HG02588 (cell line): ENCODE measurements at regions not wholly inside any gene's neighbourhood (a gene's known extent, or its start where the extent isn't known, plus 50 kb on each side); places are given as distances from the start of the nearest gene placed in this dataset.

Source experiments
- ATAC-seq: cut with Tn5 transposase; IDR thresholded peaks from one replicate; pipeline ENCODE4 v1.9.1; 2021; ENCODE audit warnings: mild to moderate bottlenecking, moderate library complexity; ENCODE audit not compliant: unreplicated experiment

DNA sequence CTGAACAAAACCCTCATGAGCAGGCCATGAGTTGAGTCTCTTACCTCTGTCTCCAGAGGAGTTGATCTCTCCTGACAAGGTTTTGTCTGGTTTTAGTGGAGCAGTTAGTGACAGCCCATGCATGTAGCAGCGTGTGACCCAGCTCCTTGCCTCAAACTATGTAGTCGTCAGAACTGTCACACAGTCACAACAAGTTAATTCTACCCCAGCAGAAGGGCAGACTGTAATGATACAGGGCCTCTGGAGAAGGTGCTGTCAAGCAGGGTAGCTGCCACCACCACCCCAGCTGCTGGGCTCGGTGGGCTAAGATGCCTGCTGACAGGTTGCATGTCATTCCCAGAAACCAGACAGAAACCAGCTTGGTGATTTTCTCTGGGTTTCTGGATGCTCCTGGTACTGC lies 194.5 kb downstream of the PSAT1 start:
- no peak for ATAC-seq

DNA sequence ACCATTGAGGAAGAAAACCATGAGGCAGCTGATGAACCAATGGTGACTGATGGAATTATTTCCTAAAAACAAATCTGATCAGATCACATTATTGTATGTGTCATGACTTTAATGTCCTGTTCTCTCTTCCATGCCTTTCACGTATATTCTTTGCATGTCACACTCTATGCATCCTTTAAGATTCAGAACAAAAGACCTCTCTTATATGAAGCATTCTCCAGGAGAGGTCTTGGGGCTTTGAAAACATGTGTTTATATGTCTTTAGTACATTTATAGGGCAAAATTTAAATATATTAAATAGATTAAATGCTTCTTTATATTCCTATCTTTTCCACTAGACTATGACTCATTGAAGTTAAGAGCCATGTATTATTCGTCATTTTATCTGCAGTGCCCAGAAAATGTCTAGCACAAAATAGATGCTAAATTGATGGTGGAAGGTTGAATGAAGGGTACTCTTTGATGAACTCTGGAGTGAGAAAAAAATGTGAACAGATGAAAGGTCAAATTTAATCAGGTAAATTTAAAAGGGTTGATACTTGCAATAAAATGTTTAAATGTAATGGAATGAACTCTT lies 196.3 kb downstream of the PSAT1 start:
- ATAC-seq = no peak

DNA sequence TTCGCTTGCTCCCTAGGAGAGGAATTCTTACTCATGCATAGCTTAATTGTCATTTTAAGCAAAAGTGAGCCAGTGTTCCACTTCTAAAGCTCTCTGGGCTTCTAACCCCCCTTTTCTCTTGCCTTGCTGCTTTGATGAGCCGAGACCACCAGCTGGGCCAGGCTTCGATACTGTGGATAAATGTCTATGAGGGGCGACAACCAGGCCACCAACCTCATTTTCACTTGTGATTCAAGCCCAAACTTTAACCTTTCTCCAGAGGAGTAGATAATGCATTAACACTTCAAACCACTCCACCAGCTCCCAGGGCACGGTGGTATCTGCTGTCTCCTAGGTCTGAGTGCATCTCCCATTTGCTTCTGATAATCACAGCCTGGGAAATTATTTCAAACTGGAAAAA lies 205.6 kb downstream of the PSAT1 start:
- no peak for ATAC-seq

DNA sequence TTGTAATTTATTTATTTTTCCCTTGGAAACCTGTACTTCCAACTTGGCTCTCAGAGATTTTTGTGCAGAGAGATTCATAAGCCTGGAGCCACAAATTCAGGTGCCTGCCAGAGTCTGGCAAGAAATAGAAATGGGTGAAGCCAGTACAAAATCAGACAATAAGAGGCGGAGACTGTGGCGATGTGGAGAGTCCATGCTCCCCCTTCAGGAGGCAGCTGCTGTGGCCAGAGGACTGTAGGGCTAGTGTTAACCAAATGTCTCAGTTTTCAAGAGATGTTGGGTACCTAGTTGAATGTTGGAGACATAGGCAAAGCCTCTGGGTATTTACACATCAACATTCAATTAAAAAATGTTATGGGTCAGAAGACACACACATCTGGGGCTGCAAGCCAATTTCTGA lies 208.6 kb downstream of the PSAT1 start:
- ATAC-seq = no peak

DNA sequence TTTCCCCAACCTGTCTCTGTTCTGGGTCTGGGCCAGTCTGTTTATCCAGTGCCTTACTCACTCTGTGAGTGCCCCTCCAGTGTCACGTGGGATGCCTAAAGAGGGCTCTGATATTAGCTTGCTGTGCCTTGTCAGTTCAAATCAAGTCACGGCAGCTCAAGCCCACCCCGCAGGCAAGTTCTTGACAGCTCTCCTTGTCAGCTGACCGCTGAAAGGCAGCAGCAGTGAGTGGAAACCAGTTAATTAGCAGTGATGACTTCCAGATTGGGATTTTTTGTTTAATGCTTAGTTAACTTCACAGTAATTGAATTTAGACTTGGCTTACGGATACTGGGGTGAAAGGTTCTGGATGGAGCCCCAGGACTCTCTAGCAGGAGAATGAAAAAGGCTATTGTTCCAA lies 210.1 kb downstream of the PSAT1 start:
- no peak for ATAC-seq

DNA sequence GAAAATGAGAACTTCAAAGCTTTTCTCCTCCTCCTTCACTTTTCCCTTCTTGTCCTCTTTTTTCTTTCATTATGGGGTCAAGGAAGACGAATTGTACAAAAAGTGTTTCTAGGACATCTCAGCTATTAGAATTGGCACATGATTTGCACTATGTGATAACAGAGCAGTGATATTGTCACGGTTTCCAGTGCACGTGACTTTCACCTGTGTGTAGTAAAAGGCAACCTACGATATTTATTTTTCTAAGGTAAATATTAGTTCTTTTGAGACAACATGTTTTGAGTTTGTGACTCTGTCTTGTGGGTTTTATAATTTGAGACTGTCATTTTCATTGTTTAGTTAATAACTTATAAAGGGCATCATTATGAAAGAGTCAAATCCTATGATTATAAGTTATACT lies 213.1 kb downstream of the PSAT1 start:
- no peak for ATAC-seq

DNA sequence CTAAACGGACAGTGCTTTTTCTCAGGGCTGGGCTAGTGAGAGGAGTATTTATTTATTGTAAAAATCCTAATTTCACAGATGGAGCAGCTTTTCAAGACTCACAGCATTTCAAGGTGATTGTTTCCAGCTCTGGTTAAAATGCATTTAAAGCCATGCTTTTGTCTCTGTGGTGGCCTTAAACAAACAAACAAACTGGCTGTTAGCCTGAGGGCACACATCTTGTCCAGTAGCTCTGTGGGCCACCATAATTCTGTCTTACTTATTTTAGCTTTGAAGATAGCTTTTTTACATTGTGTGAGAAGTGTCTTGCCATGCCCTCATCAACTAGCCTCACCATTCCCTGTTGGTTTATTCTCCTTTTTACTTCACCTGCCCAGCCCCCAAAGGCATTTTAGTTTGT lies 218.2 kb downstream of the PSAT1 start:
- no peak for ATAC-seq

DNA sequence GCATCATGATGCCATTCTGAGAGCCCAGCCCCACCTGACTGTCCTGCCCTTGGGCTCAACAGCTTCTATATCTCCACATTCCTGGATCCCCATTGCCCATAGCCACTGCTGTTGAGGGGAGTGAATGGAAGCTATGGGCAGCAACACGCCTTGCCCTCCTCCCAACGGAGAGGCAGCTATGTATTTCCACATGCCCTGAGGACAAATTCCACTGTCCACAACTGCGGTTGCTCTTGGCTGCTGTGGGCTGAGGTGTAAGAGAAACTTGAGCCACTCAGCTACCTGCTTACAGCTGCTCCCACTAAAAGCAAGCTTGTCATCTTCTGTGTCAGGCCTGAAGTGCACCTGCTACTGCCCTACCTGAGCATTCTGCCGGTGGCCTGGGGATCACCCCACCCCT lies 222.9 kb downstream of the PSAT1 start:
- ATAC-seq = no peak

DNA sequence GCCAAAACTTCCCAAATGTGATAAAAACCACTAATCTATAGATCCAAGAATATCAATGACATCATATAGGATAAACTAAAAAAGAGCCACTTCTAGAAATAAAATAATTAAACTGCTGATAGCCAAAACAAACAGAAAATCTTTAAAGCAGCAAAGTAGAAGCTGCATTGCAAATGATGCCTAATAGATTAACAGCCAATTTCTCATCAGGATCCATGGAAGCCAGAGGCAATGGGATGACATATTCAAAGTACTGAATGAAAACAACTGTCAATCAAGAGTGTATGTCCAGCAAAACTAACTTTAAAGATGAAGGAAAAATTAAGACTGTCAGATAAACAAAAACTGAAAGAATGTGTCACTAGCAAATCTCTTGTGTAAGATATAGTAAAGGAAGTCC lies 224.8 kb downstream of the PSAT1 start:
- ATAC-seq = no peak

DNA sequence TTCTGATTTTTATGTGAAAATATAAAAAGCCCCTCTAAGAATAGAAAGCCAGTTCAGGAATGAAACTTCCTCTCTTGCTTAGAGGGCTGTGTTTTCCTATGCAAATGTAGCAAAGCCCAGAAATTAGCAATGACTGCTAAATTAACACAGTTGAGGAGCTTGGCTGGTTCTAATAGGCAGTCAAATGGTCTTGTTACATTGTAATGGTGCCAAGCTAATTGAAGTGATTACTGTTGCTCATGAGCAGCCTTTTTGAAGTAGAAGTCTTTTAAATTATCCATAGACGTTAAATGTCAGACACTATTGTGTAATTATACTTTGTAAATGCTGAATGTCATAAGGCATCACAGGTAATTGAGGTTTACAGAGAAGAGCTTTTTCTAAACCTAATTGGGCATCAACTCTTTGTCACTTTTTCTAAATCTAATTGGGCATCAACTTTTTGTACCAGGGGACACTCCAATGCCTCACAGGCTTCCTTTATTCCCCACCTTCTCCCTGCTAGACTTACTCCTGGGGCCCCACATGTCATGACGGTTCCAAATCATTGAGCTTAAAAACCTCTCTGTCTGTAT lies 229.1 kb downstream of the PSAT1 start:
- ATAC-seq = no peak

DNA sequence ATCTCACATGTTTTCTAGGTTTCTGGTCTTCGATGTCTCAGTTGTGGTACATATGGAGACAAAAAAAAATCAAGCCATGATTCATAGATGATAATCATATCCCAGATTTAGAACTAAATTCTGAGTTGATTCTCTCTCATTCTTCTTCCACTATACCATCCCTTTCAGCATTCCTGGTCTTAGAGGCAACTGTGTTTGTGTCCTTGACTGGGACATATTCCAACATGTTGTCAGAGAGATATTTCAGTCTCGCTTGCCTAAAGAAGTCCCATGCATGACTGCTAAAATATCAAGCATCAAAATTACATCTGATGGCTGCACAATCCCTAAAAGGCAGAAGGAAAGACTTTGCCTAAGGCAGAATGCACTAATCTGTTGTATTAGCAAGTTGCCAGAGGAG lies 236.6 kb downstream of the PSAT1 start:
- ATAC-seq = no peak

DNA sequence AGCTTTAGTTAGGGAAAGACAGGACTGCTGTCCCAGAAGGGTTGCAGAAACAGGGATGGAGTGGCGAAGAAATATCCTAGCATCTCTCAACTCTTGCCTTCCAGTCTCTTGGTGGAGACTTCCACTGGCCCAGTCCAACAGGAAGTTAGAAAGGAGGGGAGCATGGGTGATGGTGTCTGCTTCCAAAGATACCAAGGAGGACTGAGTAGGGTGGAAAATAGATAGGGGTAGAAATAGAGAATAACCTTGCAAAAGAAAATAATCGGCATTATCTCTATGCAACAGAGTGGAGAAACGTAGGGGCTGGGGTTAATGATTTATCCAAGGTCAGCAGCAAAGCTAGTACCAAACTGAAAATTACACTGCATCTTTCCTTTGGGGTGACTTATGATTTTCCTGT lies 242.3 kb downstream of the PSAT1 start:
- no peak for ATAC-seq

DNA sequence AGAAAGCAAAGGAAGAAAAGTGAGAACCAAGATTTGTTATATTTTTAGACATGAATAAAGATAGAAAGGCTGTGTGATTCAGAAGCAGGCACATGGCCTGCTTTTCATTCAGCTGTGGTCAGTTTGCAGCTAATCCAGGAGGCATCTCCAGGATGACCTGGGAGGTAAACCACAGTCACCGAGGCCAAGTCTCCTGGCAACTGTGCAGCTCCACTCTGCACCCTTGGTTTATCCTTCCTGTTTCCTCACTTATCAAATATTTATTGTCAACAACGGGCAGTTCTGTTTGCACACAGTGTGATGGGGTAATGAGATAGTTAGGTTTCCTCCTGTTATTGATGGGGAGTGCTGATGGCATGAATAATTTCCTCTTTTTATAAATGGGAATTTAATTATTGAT lies 243.0 kb downstream of the PSAT1 start:
- no peak for ATAC-seq

DNA sequence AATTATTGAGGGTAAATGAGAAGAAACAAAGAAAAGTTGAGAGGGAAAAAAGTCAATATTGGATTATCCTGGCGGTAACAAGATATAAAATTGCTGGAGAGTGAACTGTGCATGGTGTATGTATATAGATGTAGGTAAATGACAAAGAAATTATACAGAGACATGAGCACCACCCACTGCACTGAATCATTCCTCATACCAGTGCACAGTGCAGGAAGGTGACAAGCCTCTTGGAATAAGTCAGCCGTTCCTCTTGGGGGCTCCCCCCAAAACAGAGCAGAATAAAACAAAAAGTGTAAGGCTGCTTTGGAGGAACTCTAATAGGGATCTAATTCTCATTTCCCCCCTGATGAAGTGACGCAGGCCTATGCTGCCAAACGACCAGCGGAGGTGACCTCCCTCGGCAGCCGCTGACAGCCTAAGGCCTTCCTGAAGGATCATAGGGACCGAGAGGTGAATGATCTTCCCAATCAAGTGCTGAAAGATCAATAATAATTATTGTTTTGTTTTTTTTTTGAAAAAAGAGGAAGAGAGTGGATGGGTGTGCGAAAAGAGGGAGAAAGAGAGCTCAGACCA lies 245.0 kb downstream of the PSAT1 start:
- no peak for ATAC-seq

DNA sequence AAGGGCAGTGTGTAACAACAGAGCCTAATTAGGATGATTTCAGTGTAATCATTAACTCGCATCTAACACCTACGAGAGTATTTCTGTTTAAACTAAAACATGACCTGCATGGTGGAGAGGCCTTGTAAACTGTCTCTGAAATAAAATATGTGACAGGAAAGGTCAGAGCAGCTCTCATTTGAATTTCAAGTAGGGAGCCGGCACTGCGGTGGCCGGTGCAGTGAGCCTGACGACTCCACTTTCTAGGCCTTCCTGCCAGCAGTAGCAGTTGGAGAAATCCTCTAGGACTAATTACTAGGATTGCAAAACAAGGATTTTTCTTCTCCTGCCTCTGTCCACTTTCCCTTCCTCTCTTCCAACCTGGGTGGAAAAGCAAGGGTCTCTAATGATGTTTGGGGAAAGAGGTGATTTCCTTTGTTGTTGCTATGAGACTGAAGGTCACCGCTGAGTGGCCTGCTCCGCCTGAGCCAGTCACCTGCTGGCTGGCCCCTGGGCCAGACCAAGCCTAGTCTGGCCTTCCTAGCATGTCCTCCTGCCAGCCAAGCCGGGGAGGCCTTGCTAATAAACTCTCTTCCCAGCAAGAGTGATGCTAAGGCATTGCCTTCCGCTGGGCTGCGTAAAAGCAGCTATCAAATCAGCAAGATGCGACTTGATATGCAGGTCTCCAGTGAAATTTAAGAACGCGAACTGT lies 245.7 kb downstream of the PSAT1 start:
- ATAC-seq = no peak

DNA sequence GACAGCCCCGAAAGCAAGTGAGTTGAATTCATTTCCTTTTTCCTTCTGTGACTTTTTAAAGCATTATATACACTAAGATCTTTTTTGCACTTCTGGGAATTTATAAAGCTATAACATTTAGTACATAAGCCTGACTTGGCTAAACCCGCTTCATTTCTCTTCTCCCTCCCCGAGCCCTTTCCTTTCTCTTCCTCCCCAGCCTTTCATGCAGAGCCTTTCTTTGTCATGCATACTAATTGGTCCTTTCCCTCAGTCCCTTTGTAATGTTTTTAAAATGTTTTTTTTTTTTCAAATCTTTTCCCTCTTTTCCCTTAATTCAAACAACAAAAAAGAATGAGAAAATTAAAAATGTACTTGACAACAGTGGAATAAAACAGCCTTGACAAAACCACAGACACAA lies 246.4 kb downstream of the PSAT1 start:
- ATAC-seq = no peak

DNA sequence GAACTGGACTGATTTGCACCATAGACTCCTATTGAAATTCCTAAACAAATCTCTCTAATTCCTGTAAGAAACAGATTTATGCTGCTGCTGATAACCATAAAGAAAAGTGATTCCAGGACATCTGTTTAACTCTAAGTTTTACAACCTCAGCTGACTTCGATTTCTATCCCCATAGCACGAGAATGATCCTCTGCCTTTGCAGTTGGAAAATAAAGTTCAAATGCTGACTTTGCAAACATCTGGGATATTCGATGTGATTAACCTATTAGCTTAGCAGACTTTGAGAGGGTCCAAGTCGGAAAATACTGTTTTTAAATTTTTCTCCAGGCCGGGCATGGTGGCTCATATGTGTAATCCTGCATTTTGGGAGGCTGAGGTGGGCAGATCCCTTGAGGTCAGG lies 247.3 kb downstream of the PSAT1 start:
- no peak for ATAC-seq

DNA sequence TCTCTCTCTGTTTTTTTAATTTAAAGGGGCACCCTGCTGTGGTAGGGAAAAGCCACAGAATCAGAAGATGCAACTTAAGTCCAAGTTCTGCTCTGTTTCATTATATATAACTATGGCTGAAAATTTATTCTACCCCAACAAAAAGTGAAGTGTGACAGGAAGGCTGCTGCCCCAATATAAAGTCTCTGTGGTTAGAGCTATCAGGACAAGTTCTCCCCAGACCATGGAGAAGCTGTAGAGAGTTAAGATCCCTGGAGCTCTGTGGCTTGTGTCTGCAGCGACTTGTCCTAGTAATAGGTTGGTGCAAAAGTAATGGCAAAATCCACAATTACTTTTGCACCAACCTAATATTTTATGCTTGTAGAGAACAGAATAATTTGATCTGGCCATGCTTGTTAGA lies 250.9 kb downstream of the PSAT1 start:
- no peak for ATAC-seq

DNA sequence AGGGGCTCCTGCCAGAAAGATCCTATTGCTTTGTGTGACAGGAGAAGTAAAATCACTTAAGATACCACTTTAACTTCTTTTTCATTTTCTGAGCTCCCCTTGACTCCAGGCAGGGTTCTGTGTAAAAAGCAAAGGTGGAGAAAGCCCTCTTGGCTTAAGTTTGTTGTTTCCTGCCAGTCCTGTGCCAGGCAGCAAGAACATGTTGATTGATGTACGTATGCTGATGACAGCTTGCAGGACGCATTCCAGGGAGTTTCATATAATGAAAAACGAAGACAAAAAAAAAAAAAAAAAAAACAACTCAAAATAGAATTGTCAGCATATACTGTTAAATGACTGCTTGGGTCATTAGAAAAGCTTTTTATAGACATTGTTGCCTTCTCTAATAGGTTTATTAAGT lies 251.7 kb downstream of the PSAT1 start:
- ATAC-seq = no peak

DNA sequence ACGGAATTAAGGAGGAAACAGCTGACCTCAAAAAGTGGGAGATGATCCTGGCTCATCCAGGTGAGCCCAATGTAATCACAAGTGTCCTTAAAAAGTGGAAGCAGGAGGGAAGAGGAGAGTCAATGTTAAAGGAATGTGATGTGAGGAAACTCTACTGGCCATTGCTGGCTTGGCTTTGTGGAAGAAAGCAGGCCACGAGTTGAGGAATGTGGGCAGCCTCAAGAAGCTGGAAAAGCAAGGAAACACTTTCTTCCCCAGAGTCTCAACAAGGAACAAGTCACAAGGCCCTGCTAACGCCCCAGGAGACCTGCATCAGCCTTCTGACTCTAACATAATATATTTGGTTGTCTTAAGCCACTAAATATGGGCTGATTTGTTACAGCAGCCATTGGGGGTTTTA lies 252.8 kb downstream of the PSAT1 start:
- no peak for ATAC-seq

DNA sequence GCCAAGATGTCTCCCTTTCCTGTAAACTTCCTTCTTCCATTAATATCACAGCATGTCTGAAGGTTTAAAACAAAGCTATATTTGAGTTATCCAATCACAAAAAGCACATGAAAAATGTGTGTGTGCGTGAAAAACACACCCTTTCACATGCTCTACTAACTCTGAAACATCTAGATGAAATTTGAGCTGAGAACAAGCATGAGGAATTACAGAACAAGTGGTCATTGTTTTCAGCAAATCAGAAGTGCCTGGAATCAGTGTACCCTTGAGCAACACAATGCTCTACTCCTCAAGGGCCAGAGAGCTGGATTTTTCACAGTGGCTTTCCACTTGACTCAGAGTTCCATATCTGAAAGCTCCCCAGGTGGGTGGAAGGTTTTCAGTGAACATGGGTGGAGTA lies 255.9 kb downstream of the PSAT1 start:
- ATAC-seq = no peak

DNA sequence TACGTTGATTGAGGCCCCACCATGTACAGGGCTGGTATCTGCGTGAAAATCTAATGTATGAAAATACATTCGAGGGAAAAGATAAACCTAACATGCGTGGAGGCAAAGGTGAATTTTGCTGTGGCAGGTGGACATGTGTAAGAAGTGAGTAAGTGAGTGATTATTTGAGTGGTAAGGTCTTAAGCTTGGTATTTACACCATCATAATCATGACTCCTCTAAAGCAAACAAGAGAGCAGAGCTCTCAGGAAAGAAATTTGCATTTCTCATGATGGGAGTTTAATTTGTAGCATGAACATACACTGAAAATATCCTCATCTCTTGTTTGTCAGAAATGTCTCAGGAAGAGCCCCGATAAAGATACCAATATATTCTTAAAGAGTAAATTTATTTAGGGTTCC lies 260.6 kb downstream of the PSAT1 start:
- no peak for ATAC-seq
